Dermis microvascular lymphatic vessel endothelial cell (primary cell): ENCODE measurements at regions not wholly inside any gene's neighbourhood (a gene's known extent, or its start where the extent isn't known, plus 50 kb on each side); places are given as distances from the start of the nearest gene placed in this dataset.

ENCODE experiments used
- DNase-seq, 2 donors: peaks; one replicate each; pipeline versions ENCODE4 v3.0.0 to v3.0.0-alpha.2; 2010; ENCODE audit warnings: low read depth in 2 of 2

DNA sequence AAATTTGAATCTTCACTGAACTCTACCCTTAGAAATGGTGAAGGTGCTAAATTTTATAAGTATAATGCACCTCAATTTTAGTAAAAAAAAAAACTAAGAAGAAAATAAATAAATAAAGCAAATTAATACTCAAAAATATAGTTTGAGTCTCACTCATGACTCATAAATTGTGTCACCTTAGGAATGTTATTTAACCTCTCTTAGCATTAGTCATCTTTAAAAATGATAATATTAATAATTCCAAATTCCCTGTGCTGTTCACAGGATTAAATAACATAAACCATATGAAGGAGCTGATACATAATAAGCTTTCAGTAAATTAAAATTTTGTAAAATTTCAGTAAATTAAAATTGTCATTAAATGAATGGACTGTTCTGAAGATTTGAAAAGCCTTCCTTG is 339.8 kb upstream of the RGMB start:
- DNase-seq: no peak

DNA sequence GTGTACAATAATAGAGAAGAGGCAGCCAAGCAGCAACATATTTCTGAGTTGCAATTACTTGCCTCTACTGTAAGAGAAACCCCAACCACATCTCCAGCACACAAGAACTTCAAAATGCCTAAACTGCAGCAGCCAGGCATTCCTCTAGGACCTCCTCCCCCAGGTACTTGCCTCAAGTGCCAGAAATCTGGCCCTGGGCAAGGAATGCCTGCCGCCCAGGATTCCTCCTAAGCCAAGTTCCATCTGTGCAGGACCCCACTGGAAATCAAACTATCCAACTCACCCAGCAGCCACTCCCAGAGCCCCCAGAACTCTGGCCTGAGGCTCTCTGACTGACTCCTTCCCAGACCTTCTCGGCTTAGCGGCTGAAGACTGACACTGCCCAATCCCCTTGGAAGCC is 336.8 kb upstream of the RGMB start:
- no peak for DNase-seq

DNA sequence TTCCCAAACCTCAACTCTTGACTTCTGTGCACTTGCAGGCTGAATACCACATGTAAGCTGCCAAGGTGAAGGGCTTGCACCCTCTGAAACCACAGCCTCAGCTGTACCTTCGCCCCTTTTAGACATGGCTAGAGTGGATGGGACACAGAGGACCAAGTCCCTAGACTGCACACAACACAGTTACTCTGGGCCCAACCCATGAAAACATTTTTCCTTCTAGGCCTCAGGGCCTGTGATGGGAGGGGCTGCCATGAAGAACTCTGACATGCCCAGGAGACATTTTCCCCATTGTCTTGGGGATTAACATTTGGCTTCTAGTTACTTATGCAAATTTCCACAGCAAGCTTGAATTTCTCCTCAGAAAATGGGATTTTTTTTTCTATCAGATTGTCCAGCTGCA is 331.0 kb upstream of the RGMB start:
- no peak for DNase-seq

DNA sequence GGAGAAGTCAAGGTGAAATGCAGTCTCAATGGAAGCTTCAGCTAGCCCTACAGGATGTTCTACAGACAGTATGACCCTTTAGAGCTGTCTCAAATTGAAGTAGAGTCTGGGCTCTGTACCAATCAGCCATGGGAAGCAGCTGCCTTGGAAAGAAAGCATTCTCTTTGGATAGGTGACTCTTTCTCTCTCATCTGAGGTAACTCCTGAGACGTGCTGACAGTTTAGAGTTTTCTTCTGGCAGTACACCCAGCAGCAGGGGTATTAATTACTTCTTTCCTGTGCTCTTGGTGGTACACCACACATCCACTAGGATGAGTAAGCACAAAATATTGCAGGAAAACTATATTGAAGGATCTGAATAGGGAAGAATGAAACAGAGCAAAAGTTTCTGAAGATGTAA is 329.6 kb upstream of the RGMB start:
- DNase-seq: no peak

GRCh38 chr5:98453296-98453695 is 320.2 kb upstream of the RGMB start:
- no peak for DNase-seq

DNA sequence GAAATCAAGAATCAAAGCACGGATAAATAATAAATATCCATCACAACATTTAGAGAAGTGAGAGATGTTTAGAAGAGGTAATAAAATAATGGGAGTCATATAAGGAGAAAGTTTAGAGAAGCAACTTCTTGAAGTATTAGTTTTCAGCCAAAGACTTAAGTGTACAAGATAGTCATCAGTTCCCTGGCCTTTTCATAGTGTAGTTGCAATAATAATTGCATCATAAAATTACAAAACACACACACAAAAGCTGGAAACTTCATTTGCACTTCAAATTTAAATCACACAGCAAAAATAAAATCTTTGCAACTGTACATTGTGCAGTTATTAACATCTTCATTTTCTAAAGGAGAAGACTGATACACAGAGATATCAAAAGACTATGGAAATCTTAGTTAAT is 319.1 kb upstream of the RGMB start:
- no peak for DNase-seq

GRCh38 chr5:98454904-98455303 is 318.6 kb upstream of the RGMB start:
- peak in 1 of 2 donors; percentile 86 for DNase-seq

DNA sequence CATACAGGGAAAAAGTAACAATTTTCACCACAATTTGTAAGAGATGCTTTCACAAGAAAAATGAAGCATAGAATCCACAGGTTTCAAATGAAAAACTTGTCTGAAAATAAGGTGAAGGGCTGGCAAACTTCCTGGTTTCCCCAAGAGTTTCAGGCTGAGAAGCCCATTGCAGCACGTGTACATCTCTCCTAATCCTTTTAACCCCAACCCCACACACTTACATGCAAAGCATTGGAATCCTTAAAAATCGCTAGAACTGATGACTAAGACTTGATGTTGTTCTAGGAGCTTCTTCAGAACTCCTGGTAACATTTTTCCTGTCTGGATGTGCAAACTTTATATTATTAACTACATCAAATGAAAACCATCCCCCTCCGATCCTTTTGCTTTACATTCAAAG is 317.8 kb upstream of the RGMB start:
- no peak for DNase-seq

GRCh38 chr5:98458004-98458403 is 315.5 kb upstream of the RGMB start:
- no peak for DNase-seq

DNA sequence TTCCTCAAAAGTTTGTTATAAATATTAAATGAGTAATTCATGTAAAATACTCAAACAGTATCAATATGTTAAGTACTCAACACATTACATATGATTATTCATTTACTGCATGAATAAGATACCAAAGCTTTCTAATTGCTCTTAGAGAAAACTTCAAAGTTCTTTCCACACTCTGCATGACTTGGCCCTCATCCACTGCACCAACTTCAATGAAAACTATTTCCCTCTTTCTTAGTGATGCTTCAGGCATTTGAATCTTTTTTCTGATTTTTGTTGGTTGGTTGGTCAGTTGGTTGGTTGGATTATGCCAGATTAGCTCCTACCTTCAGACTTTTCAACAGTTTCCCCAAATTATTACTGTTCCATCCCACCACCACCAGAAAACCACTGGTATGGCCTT is 314.7 kb upstream of the RGMB start:
- DNase-seq: no peak

DNA sequence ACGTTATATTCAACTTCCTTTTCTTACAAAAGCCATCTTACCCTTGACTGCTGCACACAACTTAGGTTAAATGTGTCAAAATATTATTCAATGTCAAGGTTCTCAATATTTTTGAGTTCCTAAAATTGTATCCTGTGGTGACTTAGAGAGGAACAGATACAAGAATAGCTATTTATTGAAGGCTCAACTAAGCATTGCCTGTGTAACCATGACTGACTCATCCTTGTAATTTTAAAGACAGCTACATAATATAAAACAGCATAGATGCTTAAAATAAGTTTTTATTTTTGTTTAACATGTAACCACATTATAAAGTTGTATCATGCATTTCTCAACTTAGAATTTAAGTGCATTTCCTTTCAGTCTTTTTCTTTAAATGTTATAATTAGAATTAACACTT is 312.9 kb upstream of the RGMB start:
- no peak for DNase-seq

DNA sequence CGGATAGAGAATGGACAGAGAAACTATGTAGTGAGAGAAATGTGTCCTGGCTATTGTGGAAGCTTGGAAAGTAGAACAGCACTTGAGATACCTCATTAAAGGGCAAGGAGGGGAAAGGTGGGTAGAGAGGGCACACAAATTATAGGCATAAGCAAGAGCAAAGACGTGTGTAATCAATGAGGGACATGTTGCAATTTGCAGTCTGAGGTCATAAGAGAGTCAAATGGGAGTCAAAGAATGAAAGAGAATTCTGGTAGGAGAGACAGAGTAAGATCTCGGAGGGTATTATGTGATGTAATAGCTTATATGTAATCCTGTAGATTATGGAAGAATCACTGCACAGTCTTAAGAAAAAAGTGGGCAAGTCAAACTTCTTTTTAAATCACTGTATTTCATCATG is 312.0 kb upstream of the RGMB start:
- no peak for DNase-seq

- DNase-seq: no peak
These were observed 310.2 kb upstream of the RGMB start for GRCh38 chr5:98463222-98463621.

DNA sequence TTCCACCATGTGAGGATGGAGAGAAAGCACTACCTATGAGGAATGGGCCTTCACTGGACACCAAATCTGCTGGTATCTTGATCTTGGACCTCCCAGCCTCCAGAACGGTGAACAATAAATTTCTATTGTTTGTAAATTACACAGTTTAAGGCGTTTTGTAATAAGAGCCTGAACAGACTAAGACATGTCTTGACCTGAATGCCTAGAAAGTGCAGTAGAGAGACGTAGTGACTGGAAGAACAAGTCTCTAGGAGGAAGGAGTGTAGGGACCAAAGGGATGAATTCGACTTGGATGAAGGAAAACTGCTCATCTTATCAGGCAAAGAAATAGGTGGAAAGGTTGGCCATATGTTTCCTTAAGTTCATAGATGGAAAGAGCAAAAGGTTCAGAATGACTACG is 309.8 kb upstream of the RGMB start:
- no peak for DNase-seq

GRCh38 chr5:98464737-98465330 is 308.6 kb upstream of the RGMB start:
- DNase-seq: no peak

GRCh38 chr5:98468188-98468869 is 305.1 kb upstream of the RGMB start:
- DNase-seq: peak in 1 of 2 donors; percentile 73

- DNase-seq: no peak
These were observed 302.7 kb upstream of the RGMB start for GRCh38 chr5:98470747-98471146.

GRCh38 chr5:98471458-98471857 is 302.0 kb upstream of the RGMB start:
- no peak for DNase-seq

DNA sequence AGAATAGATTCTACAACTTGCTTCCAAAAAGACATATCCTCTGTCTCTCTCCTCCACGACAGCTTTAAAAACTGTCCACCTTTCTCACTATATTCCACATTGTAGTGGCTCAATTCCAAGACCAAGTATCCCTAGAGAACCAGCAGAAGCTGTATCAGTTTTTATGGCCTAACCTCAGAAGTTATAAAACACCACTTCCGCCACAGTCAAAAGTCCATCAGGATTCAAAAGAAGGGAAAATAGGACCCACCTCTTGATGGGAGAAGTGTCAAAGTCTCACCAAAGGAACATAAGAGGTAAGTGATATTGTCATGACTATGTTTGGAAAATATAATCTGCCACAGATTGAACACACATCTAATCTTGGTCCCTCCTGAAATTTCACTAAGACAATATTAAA is 299.2 kb upstream of the RGMB start:
- DNase-seq: no peak

DNA sequence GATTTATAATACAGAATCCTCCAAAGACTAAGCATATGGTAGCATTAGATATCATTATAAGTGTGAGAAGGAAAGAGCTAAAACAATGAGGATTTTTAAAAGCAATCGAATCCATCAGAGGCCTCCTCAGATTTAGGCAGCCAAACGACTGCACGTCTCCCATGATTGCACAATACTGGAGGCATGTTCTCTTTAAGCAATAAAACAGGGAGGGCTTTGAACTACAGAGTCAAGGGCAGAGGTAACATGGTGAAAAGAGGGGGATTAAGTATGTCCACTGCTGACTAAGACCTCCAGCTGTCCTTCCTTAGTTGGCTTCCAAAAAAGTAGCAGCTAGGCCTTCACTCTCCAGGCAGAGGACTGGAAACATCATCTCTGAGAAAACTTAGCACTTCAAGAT is 298.7 kb upstream of the RGMB start:
- DNase-seq: no peak

GRCh38 chr5:98482321-98483300 is 290.9 kb upstream of the RGMB start:
- DNase-seq: no peak

- no peak for DNase-seq
These were observed 290.2 kb upstream of the RGMB start for GRCh38 chr5:98483301-98483685.

GRCh38 chr5:98489021-98489420 is 284.4 kb upstream of the RGMB start:
- DNase-seq: no peak
